Loucy (cell line): ENCODE measurements at regions not wholly inside any gene's neighbourhood (a gene's known extent, or its start where the extent isn't known, plus 50 kb on each side); places are given as distances from the start of the nearest gene placed in this dataset.

ENCODE experiments used
- H2AFZ ChIP-seq: fragments of 200-600 bp; sonication (generic); 2 replicates; pipeline ENCODE4 v1.6.0; 2016; ENCODE audit warnings: antibody characterized with exemption, mild to moderate bottlenecking, low read length, moderate library complexity
- H3F3A ChIP-seq: fragments of 200-600 bp; 2 replicates; pipeline ENCODE4 v1.6.0; 2016; ENCODE audit warnings: antibody characterized with exemption, low read depth, mild to moderate bottlenecking
- H3K27me3 ChIP-seq: fragments of 200-600 bp; sonication (generic); 2 replicates; pipeline ENCODE4 v1.6.1; 2014; ENCODE audit warnings: low read length, mild to moderate bottlenecking; ENCODE audit not compliant: insufficient read depth, poor library complexity, severe bottlenecking
- H3K36me3 ChIP-seq: fragments of 200-600 bp; sonication (generic); 2 replicates; pipeline ENCODE4 v1.6.1; 2016; ENCODE audit warnings: low read length; ENCODE audit not compliant: insufficient read depth
- H3K4me1 ChIP-seq: fragments of 200-600 bp; sonication (generic); 2 replicates; pipeline ENCODE4 v1.5.1; 2014; ENCODE audit warnings: low read length, mild to moderate bottlenecking; ENCODE audit not compliant: insufficient read depth, poor library complexity, severe bottlenecking
- H3K4me2 ChIP-seq: fragments of 200-600 bp; sonication (generic); 2 replicates; pipeline ENCODE4 v1.6.0; 2014; ENCODE audit warnings: antibody characterized with exemption, low read length, low read depth, mild to moderate bottlenecking; ENCODE audit not compliant: poor library complexity, severe bottlenecking
- H3K4me3 ChIP-seq: fragments of 200-600 bp; sonication (generic); 2 replicates; pipeline ENCODE4 v1.5.1; 2014; ENCODE audit warnings: low read length, mild to moderate bottlenecking, mixed read lengths; ENCODE audit not compliant: poor library complexity, severe bottlenecking
- H3K79me2 ChIP-seq: fragments of 200-600 bp; sonication (generic); 2 replicates; pipeline ENCODE4 v1.6.1; 2014; ENCODE audit warnings: low read length; ENCODE audit not compliant: insufficient read depth
- H3K9ac ChIP-seq: fragments of 200-600 bp; sonication (generic); 2 replicates; pipeline ENCODE4 v1.6.0; 2014; ENCODE audit warnings: mild to moderate bottlenecking, low read depth, low read length, moderate library complexity; ENCODE audit not compliant: poor library complexity, severe bottlenecking
- H3K9me2 ChIP-seq: fragments of 200-600 bp; sonication (generic); replicated peaks from 2 replicates; pipeline ENCODE4 v1.6.1; 2016; ENCODE audit warnings: low read depth, low read length, mixed read lengths
- H3K9me3 ChIP-seq: fragments of 200-600 bp; sonication (generic); 2 replicates; pipeline ENCODE4 v1.6.1; 2014; ENCODE audit warnings: mild to moderate bottlenecking, antibody characterized with exemption, low read length, low read depth; ENCODE audit not compliant: insufficient read depth
- H4K20me1 ChIP-seq: fragments of 200-600 bp; sonication (generic); 2 replicates; pipeline ENCODE4 v1.6.0; 2014; ENCODE audit warnings: antibody characterized with exemption, low read length, mild to moderate bottlenecking; ENCODE audit not compliant: insufficient read depth, poor library complexity, severe bottlenecking
- CTCF ChIP-seq: fragments of 200-600 bp; sonication (generic); conservative IDR thresholded peaks from 2 replicates; pipeline ENCODE4 v1.5.1; 2014; ENCODE audit warnings: mild to moderate bottlenecking, antibody characterized with exemption, low read length
- EZH2phosphoT487 ChIP-seq: fragments of 200-600 bp; IDR thresholded peaks from 2 replicates; pipeline ENCODE4 v1.6.1; 2018; ENCODE audit warnings: antibody characterized with exemption, mild to moderate bottlenecking, moderate library complexity, borderline replicate concordance

GRCh38 chr15:70267306-70267705, 169.6 kb upstream of the TLE3 start:
- no peaks in the 10 kb centered on the region for H3F3A ChIP-seq
- H3K9me3 ChIP-seq = no peaks in the 10 kb centered on the region
- H2AFZ ChIP-seq = no peak overlapping the region
- no peaks in the 10 kb centered on the region for H3K79me2 ChIP-seq
- H4K20me1 ChIP-seq = no peaks in the 10 kb centered on the region
- H3K36me3 ChIP-seq = no peaks in the 10 kb centered on the region
- no peak overlapping the region for H3K9ac ChIP-seq
- H3K4me1 ChIP-seq = peaks cover 38% of the 10 kb centered on the region
- TF ChIP-seq EZH2phosphoT487 = no peak
- no peak for TF ChIP-seq CTCF
- H3K27me3 ChIP-seq = no peaks in the 10 kb centered on the region
- no peak overlapping the region for H3K4me2 ChIP-seq
- no peak overlapping the region for H3K4me3 ChIP-seq
- H3K9me2 ChIP-seq = no peaks in the 10 kb centered on the region

- Histone ChIP-seq H2AFZ (no peak overlapping the region), H3K4me3 (no peak overlapping the region), H3K27me3 (no peaks in the 10 kb centered on the region), H3F3A (no peaks in the 10 kb centered on the region), H3K36me3 (no peaks in the 10 kb centered on the region), H3K79me2 (no peaks in the 10 kb centered on the region), H3K9me3 (no peaks in the 10 kb centered on the region), H3K9me2 (no peaks in the 10 kb centered on the region), H4K20me1 (no peaks in the 10 kb centered on the region), H3K9ac (no peak overlapping the region), H3K4me2 (no peak overlapping the region), H3K4me1 (peaks cover 41% of the 10 kb centered on the region)
- TF ChIP-seq EZH2phosphoT487 = no peak
- TF ChIP-seq CTCF = no peak
These were observed 168.8 kb upstream of the TLE3 start for GRCh38 chr15:70266412-70267121.

DNA sequence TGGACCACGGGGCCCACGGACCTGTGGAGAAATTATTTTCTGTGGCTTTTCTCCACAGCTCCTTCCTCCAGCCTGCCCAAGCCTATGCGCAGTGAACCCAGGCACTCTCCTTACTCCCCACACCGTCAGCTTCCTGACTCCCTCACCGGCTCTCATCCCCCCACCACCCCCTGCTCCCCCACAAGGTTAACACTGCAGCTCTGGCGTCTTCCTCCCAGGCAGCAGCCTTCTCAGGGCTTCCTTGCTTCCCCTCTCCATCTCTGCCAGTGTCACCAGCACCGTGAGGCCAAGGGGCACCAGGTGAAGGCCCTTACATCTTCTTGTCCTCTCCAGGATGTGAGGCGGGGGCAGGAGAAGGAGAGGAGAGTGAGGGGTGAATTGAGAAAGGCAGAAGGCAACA, 168.3 kb upstream of the TLE3 start:
- Histone ChIP-seq H3K79me2 (no peaks in the 10 kb centered on the region; the same call in 1 of the 2 replicates), H2AFZ (no peak overlapping the region), H3F3A (no peaks in the 10 kb centered on the region), H3K9me2 (no peaks in the 10 kb centered on the region), H3K36me3 (no peaks in the 10 kb centered on the region), H3K9me3 (no peaks in the 10 kb centered on the region), H3K27me3 (no peaks in the 10 kb centered on the region), H3K4me2 (no peak overlapping the region), H4K20me1 (no peaks in the 10 kb centered on the region), H3K4me1 (peaks cover 38% of the 10 kb centered on the region), H3K9ac (no peak overlapping the region), H3K4me3 (no peak overlapping the region)
- TF ChIP-seq CTCF (no peak; the same call in 1 of the 2 replicates), EZH2phosphoT487 (no peak)
